ENCODE measurements at regions not wholly inside any gene's neighbourhood (a gene's known extent, or its start where the extent isn't known, plus 50 kb on each side); places are given as distances from the start of the nearest gene placed in this dataset.
A peak's percentile ranks its signal among the peaks of the same experiment; 100 is the strongest.

- Mint-ChIP-seq H3K9me3 (ENCODE audit: unreplicated experiment) (peaks cover 7% of the 10 kb centered on the region), H3K27me3 (ENCODE audit: unreplicated experiment) (no peaks in the 10 kb centered on the region), H3K36me3 (ENCODE audit: unreplicated experiment) (no peaks in the 10 kb centered on the region), H3K4me1 (ENCODE audit: unreplicated experiment) (no peaks in the 10 kb centered on the region), H3K4me3 (ENCODE audit: unreplicated experiment) (no peak overlapping the region), H3K27ac (ENCODE audit: unreplicated experiment) (no peak overlapping the region)
- no peak for DNase-seq (ENCODE audit: extremely low spot score, unreplicated experiment)
- TF ChIP-seq CTCF (IDR thresholded peaks at IDR 0.05) = no peak
Observed at GRCh38 chrX:64097891-64098290, 107.6 kb downstream of the AMER1 start.

GRCh38 chrX:64093761-64094160, 111.7 kb downstream of the AMER1 start:
- Mint-ChIP-seq H3K4me3 (ENCODE audit: unreplicated experiment) (no peak overlapping the region), H3K4me1 (ENCODE audit: unreplicated experiment) (no peaks in the 10 kb centered on the region), H3K27me3 (ENCODE audit: unreplicated experiment) (no peaks in the 10 kb centered on the region), H3K36me3 (ENCODE audit: unreplicated experiment) (no peaks in the 10 kb centered on the region), H3K9me3 (ENCODE audit: unreplicated experiment) (peaks cover 9% of the 10 kb centered on the region), H3K27ac (ENCODE audit: unreplicated experiment) (no peak overlapping the region)
- TF ChIP-seq CTCF (IDR thresholded peaks at IDR 0.05) = peak; percentile 53
- DNase-seq (ENCODE audit: extremely low spot score, unreplicated experiment) = no peak
